Coronary artery (tissue), 2 donors: ENCODE measurements at regions not wholly inside any gene's neighbourhood (a gene's known extent, or its start where the extent isn't known, plus 50 kb on each side); places are given as distances from the start of the nearest gene placed in this dataset.

ENCODE experiments used
- DNase-seq: peaks from one replicate; pipeline ENCODE4 v3.0.0-alpha.2; 2017; ENCODE audit warnings: low spot score
- H3K27ac ChIP-seq, 2 donors: fragments of 200-600 bp; sonication (generic); one replicate each; pipeline ENCODE4 v1.5.1; 2016 to 2019
- H3K4me3 ChIP-seq: fragments of 200-600 bp; sonication (generic); 2 replicates; pipeline ENCODE4 v1.5.1; 2016; ENCODE audit warnings: mild to moderate bottlenecking, moderate library complexity
- CTCF ChIP-seq: fragments of 200-600 bp; sonication (generic); IDR thresholded peaks from one replicate; pipeline ENCODE4 v1.5.1; 2019; ENCODE audit warnings: antibody characterized with exemption

GRCh38 chr12:58811346-58811745, 109.0 kb downstream of the LRIG3 start:
- Histone ChIP-seq H3K4me3 (no peak overlapping the region), H3K27ac (no peak overlapping the region)
- no peak for DNase-seq
- TF ChIP-seq CTCF, result no peak

- Histone ChIP-seq H3K4me3 (no peak overlapping the region), H3K27ac (no peak overlapping the region)
- DNase-seq, result no peak
- TF ChIP-seq CTCF, result no peak
Measured at GRCh38 chr12:58812214-58812613, 108.1 kb downstream of the LRIG3 start.

DNA sequence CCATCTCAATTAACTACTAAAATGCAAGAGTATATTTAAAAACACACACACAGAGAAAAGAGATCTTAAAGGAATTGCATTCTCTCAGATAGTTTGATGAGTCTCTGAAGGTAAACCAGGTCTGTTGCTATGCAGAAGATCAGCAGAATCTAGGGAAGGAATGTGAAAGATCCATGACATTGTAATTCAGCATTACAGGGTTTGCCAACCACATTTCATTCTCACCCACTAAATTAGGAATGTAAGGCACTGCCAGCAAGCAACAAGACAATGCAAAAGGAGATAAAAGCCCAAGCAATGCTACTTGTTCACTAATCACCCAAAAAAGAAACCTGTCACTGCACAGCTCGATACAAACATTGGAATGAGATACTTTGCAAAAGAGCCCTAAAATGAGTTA, 106.3 kb downstream of the LRIG3 start:
- no peak for TF ChIP-seq CTCF
- no peak for DNase-seq
- no peak overlapping the region for H3K4me3 ChIP-seq
- no peak overlapping the region for H3K27ac ChIP-seq

DNA sequence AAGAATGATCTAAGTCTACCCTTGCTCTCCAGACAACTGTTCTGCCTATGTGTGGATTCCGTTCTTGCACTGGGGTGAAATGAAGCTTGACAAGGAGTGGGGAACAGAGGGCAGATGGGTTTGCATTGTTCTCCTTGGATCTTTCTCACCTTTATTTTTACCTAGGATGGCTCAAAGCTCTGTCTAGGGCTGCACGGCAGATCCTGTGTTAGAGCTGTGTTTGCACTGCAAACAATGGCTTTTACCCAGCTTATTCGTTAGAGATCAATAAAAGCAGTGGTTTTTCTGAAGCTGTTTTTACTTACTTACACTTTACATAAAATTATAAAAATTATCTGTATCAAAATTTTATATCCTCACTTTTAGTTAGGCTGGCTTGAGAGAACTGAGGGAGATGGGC, 105.1 kb downstream of the LRIG3 start:
- Histone ChIP-seq H3K4me3 (no peak overlapping the region), H3K27ac (no peak overlapping the region)
- DNase-seq, result no peak
- no peak for TF ChIP-seq CTCF

DNA sequence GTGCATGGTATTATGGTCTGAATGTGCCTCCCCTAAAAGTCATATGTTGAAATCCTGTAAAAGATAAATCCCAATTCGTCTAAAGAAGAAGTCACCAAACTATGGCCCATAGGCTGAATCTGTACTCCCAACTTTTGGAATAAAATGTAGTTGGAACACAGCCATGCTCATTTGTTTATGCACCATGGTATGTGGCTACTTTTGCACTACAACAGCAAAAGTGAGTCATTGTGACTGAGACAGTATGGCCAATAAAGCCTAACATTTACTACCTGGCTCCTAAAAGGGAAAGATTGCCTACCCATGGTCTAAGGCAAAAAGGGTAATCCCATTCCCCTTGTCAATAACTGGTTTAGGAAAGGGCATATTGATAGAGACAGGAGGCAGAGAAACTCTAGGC, 101.8 kb downstream of the LRIG3 start:
- DNase-seq, result no peak
- Histone ChIP-seq H3K27ac (no peak overlapping the region), H3K4me3 (no peak overlapping the region)
- no peak for TF ChIP-seq CTCF

- no peak overlapping the region for H3K4me3 ChIP-seq
- no peak for DNase-seq
- no peak overlapping the region for H3K27ac ChIP-seq
- TF ChIP-seq CTCF, result no peak
Measured at GRCh38 chr12:58819345-58819744, 101.0 kb downstream of the LRIG3 start.

DNA sequence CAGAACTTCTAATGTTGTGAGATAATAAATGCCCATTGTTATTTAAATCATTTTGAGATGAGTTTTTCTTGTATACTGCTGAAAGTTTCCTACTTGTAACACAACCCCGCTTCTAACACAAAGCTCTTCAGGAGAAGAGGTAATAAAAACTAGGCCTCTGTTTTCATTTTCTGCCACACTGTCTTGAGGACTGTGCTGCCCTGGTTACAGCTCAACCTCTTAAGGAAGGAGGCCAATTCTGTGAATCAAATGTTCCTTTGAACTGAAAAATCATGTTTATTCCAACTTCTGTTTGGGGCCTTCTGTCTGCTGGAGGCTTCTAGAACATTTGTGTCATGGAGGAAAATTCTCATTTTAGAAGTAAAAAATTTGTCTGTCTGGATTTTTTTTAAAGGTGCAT, 100.3 kb downstream of the LRIG3 start:
- no peak for TF ChIP-seq CTCF
- H3K27ac ChIP-seq, result no peak overlapping the region
- no peak for DNase-seq

More for the DNA sequence above, 100.3 kb downstream of the LRIG3 start:
- H3K4me3 ChIP-seq, result no peak overlapping the region
